Kidney epithelial cell (primary cell): ENCODE measurements at regions not wholly inside any gene's neighbourhood (a gene's known extent, or its start where the extent isn't known, plus 50 kb on each side); places are given as distances from the start of the nearest gene placed in this dataset.

Experiments
- DNase-seq: peaks from one replicate; pipeline ENCODE4 v3.0.0-alpha.2; 2010; ENCODE audit warnings: low read depth
- H3K27me3 ChIP-seq: 2 replicates; pipeline ENCODE4 v1.6.0; 2011; ENCODE audit warnings: low read length; ENCODE audit not compliant: control insufficient read depth, insufficient read depth
- H3K36me3 ChIP-seq: 2 replicates; pipeline ENCODE4 v1.5.1; 2011; ENCODE audit warnings: low read length; ENCODE audit not compliant: control insufficient read depth, insufficient read depth
- H3K4me3 ChIP-seq: 2 replicates; pipeline ENCODE4 v1.5.1; 2011; ENCODE audit warnings: low read depth, mild to moderate bottlenecking, control low read depth, low read length
- CTCF ChIP-seq: IDR thresholded peaks from 2 replicates; pipeline ENCODE4 v1.5.1; 2011; ENCODE audit warnings: mild to moderate bottlenecking, moderate library complexity, low read length, control low read depth, inconsistent platforms; ENCODE audit not compliant: insufficient read depth, poor library complexity, severe bottlenecking

- Histone ChIP-seq H3K4me3 (no peak overlapping the region), H3K36me3 (no peaks in the 10 kb centered on the region), H3K27me3 (peaks cover 32% of the 10 kb centered on the region)
- no peak for DNase-seq
- no peak for TF ChIP-seq CTCF
Measured at GRCh38 chr6:167679122-167679736, 147.5 kb upstream of the AFDN start.

- no peak for TF ChIP-seq CTCF
- Histone ChIP-seq H3K27me3 (peaks cover 32% of the 10 kb centered on the region), H3K4me3 (no peak overlapping the region), H3K36me3 (no peaks in the 10 kb centered on the region)
- DNase-seq, result no peak
Measured at GRCh38 chr6:167679790-167680604, 146.7 kb upstream of the AFDN start.

GRCh38 chr6:167680605-167681149 is 146.0 kb upstream of the AFDN start:
- Histone ChIP-seq H3K4me3 (no peak overlapping the region), H3K36me3 (no peaks in the 10 kb centered on the region), H3K27me3 (peaks cover 32% of the 10 kb centered on the region)
- TF ChIP-seq CTCF, result no peak
- no peak for DNase-seq

GRCh38 chr6:167682125-167682524 is 144.6 kb upstream of the AFDN start:
- TF ChIP-seq CTCF, result no peak
- Histone ChIP-seq H3K27me3 (peaks cover 23% of the 10 kb centered on the region), H3K36me3 (no peaks in the 10 kb centered on the region), H3K4me3 (no peak overlapping the region)
- no peak for DNase-seq

GRCh38 chr6:167682546-167683027 is 144.1 kb upstream of the AFDN start:
- no peak for TF ChIP-seq CTCF
- no peak for DNase-seq
- Histone ChIP-seq H3K36me3 (no peaks in the 10 kb centered on the region), H3K27me3 (peaks cover 18% of the 10 kb centered on the region), H3K4me3 (no peak overlapping the region)
